ENCODE measurements at regions not wholly inside any gene's neighbourhood (a gene's known extent, or its start where the extent isn't known, plus 50 kb on each side); places are given as distances from the start of the nearest gene placed in this dataset.

GRCh38 chr6:111997078-111997852 lies 56.6 kb upstream of the CCN6 start:
- DNase-seq (ENCODE audit: low read depth) = peak; percentile 90
- H3K4me3 ChIP-seq (ENCODE audit: low read depth, low read length) = no peak overlapping the region
- TF ChIP-seq, protein P1, sequence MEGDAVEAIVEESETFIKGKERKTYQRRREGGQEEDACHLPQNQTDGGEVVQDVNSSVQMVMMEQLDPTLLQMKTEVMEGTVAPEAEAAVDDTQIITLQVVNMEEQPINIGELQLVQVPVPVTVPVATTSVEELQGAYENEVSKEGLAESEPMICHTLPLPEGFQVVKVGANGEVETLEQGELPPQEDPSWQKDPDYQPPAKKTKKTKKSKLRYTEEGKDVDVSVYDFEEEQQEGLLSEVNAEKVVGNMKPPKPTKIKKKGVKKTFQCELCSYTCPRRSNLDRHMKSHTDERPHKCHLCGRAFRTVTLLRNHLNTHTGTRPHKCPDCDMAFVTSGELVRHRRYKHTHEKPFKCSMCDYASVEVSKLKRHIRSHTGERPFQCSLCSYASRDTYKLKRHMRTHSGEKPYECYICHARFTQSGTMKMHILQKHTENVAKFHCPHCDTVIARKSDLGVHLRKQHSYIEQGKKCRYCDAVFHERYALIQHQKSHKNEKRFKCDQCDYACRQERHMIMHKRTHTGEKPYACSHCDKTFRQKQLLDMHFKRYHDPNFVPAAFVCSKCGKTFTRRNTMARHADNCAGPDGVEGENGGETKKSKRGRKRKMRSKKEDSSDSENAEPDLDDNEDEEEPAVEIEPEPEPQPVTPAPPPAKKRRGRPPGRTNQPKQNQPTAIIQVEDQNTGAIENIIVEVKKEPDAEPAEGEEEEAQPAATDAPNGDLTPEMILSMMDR (IDR thresholded peaks at IDR 0.05; ENCODE audit: insufficient read depth, low read depth, low read length, missing control alignments) = peak; percentile 89

GRCh38 chr6:111997853-111998208 lies 56.1 kb upstream of the CCN6 start:
- no peak overlapping the region for H3K4me3 ChIP-seq (ENCODE audit: low read depth, low read length)
- TF ChIP-seq, protein P1 (IDR thresholded peaks at IDR 0.05; ENCODE audit: insufficient read depth, low read depth, low read length, missing control alignments) = no peak
- DNase-seq (ENCODE audit: low read depth) = no peak

DNA sequence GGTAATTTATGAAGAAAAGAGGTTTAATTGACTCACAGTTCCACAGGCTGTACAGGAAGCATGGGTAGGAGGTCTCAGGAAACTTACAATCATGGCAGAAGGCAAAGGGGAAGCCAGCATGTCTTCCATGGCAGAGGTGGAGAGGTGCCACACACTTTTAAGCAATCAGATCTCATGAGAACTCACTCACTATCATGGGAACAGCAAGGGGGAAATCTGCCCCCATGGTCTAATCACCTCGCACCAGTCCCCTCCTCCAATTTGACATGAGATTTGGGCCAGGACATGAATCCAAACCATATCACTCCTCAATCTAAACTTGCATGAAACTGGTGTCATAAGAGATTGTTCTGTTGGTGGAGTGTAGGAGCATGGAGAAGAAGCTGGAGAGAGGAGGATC lies 51.6 kb upstream of the CCN6 start:
- no peak overlapping the region for H3K4me3 ChIP-seq (ENCODE audit: low read depth, low read length)
- no peak for DNase-seq (ENCODE audit: low read depth)
- TF ChIP-seq, protein P1 (IDR thresholded peaks at IDR 0.05; ENCODE audit: insufficient read depth, low read depth, low read length, missing control alignments) = no peak
